PC-3 (cell line): ENCODE measurements at regions not wholly inside any gene's neighbourhood (a gene's known extent, or its start where the extent isn't known, plus 50 kb on each side); places are given as distances from the start of the nearest gene placed in this dataset.

Source experiments
- ATAC-seq: fragments of 200-7000 bp; cut with Tn5 transposase; 2 replicates; pipeline ENCODE4 v1.9.1; 2020; ENCODE audit warnings: mild to moderate bottlenecking, moderate library complexity
- BruUV-seq: library from RNA; stranded (reverse); fragments of 400-500 nt; replicated peaks from 2 replicates; lab custom pipeline; 2021; lab: Mats Ljungman, UMichigan
- CTCF ChIA-PET: fragments of 300-600 bp; sonication (Branson Sonifier 250); formaldehyde crosslinking; loops from one replicate; lab custom pipeline; 2022; ENCODE audit warnings: antibody characterized with exemption; lab: Charles Lee
- POLR2A ChIA-PET: fragments of 300-600 bp; sonication (Branson Sonifier 250); formaldehyde crosslinking; loops from one replicate; lab custom pipeline; 2022; ENCODE audit warnings: antibody characterized with exemption; ENCODE audit not compliant: unreplicated experiment; lab: Charles Lee
- DNase-seq: peaks from one replicate; pipeline ENCODE4 v3.0.0-alpha.2; 2015
- H2AFZ ChIP-seq: fragments of 300-600 bp; sonication (generic); 2 replicates; pipeline ENCODE4 v1.6.0; 2016; ENCODE audit warnings: antibody characterized with exemption, low read length
- H3F3A ChIP-seq: fragments of 300-600 bp; sonication (generic); one replicate; pipeline ENCODE4 v1.6.0; 2017; ENCODE audit warnings: antibody characterized with exemption, low read length, control low read depth, mild to moderate bottlenecking; ENCODE audit not compliant: unreplicated experiment
- H3K27ac ChIP-seq: fragments of 300-600 bp; sonication (generic); 2 replicates; pipeline ENCODE4 v1.5.1; 2016; ENCODE audit warnings: mild to moderate bottlenecking, low read length
- H3K27me3 ChIP-seq: fragments of 300-600 bp; sonication (generic); 2 replicates; pipeline ENCODE4 v1.6.1; 2016; ENCODE audit warnings: low read length, mixed read lengths
- H3K36me3 ChIP-seq: fragments of 300-600 bp; sonication (generic); 2 replicates; pipeline ENCODE4 v1.6.1; 2016; ENCODE audit warnings: low read depth, mixed run types, low read length, mixed read lengths
- H3K4me1 ChIP-seq: fragments of 300-600 bp; sonication (generic); 2 replicates; pipeline ENCODE4 v1.5.1; 2016; ENCODE audit warnings: low read length; ENCODE audit not compliant: insufficient read depth
- H3K4me2 ChIP-seq: fragments of 300-600 bp; sonication (generic); 2 replicates; pipeline ENCODE4 v1.6.0; 2016; ENCODE audit warnings: low read length
- H3K4me3 ChIP-seq: fragments of 300-600 bp; sonication (generic); 2 replicates; pipeline ENCODE4 v1.5.1; 2016; ENCODE audit warnings: mild to moderate bottlenecking, low read length, mixed read lengths
- H3K79me2 ChIP-seq: fragments of 300-600 bp; sonication (generic); 2 replicates; pipeline ENCODE4 v1.6.1; 2017; ENCODE audit warnings: low read length, mixed read lengths
- H3K9ac ChIP-seq: fragments of 300-600 bp; sonication (generic); 2 replicates; pipeline ENCODE4 v1.6.0; 2016; ENCODE audit warnings: mild to moderate bottlenecking, low read length
- H3K9me2 ChIP-seq: fragments of 300-600 bp; sonication (generic); replicated peaks from 2 replicates; pipeline ENCODE4 v1.6.1; 2016; ENCODE audit warnings: mixed run types, low read length, mixed read lengths
- H3K9me3 ChIP-seq: fragments of 300-600 bp; sonication (generic); 2 replicates; pipeline ENCODE4 v1.6.1; 2016; ENCODE audit warnings: low read length, mixed read lengths
- H4K20me1 ChIP-seq: fragments of 300-600 bp; sonication (generic); 2 replicates; pipeline ENCODE4 v1.6.1; 2016; ENCODE audit warnings: low read length, mixed read lengths
- EZH2 ChIP-seq: fragments of 300-600 bp; sonication (generic); IDR thresholded peaks from one replicate; pipeline ENCODE4 v1.6.1; 2017; ENCODE audit warnings: antibody characterized with exemption, mild to moderate bottlenecking, low read length; ENCODE audit not compliant: unreplicated experiment
- EZH2phosphoT487 ChIP-seq: fragments of 300-600 bp; sonication (generic); IDR thresholded peaks from 2 replicates; pipeline ENCODE4 v1.6.1; 2018; ENCODE audit warnings: mild to moderate bottlenecking, antibody characterized with exemption, low read length, borderline replicate concordance
- intact Hi-C: fragments of 100-400 bp; cut with micrococcal nuclease; formaldehyde crosslinking; loops from 2 replicates; pipeline ENCODE4 v1.9.0; 2023
- TF ChIP-seq, protein P1 (sequence below): fragments of 300-600 bp; sonication (generic); conservative IDR thresholded peaks from 2 replicates; pipeline ENCODE4 v1.5.1; 2017; ENCODE audit warnings: antibody characterized with exemption, low read depth, mild to moderate bottlenecking, low read length

DNA sequence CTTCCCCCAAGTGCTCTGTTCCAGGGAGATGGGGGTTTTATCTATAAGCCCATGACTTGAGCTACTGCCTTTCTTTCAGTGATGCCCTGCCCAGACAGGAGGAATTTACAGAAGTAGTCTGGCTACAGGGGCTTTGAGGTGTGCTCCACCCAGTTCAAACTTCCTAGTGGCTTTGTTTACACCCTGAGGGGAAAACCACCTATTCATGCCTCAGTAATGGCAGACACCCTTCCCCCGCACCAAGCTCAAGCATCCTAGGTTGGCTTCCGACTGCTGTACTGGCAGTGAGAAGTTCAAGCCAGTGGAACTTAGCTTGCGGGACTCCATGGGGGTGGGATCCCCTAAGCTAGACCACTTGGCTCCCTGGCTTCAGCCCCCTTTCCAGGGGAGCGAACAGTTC is 154.6 kb downstream of the IZUMO3 start:
- Histone ChIP-seq H3K4me3 (no peak overlapping the region), H3K9me3 (no peaks in the 10 kb centered on the region), H3K9me2 (no peaks in the 10 kb centered on the region), H3K79me2 (no peaks in the 10 kb centered on the region), H3K4me1 (no peaks in the 10 kb centered on the region), H3K27me3 (no peaks in the 10 kb centered on the region), H2AFZ (no peak overlapping the region), H3F3A (no peaks in the 10 kb centered on the region), H3K9ac (no peak overlapping the region), H3K27ac (no peak overlapping the region), H4K20me1 (no peaks in the 10 kb centered on the region), H3K4me2 (no peak overlapping the region), H3K36me3 (no peaks in the 10 kb centered on the region)
- TF ChIP-seq, protein P1, sequence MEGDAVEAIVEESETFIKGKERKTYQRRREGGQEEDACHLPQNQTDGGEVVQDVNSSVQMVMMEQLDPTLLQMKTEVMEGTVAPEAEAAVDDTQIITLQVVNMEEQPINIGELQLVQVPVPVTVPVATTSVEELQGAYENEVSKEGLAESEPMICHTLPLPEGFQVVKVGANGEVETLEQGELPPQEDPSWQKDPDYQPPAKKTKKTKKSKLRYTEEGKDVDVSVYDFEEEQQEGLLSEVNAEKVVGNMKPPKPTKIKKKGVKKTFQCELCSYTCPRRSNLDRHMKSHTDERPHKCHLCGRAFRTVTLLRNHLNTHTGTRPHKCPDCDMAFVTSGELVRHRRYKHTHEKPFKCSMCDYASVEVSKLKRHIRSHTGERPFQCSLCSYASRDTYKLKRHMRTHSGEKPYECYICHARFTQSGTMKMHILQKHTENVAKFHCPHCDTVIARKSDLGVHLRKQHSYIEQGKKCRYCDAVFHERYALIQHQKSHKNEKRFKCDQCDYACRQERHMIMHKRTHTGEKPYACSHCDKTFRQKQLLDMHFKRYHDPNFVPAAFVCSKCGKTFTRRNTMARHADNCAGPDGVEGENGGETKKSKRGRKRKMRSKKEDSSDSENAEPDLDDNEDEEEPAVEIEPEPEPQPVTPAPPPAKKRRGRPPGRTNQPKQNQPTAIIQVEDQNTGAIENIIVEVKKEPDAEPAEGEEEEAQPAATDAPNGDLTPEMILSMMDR, result no peak
- TF ChIP-seq EZH2phosphoT487, result no peak
- no peak for TF ChIP-seq EZH2
- BruUV-seq, result no TSS peak
- ChIA-PET POLR2A (interaction anchor here (0.6 kb wide), 1 partner anchor 1708 kb away, joined by 4 read pairs; no protein-coding TSS in a partner anchor), CTCF (no interaction called here)
- DNase-seq, result no peak
- ATAC-seq, result no peak
- intact Hi-C loops, result no loop called here

DNA sequence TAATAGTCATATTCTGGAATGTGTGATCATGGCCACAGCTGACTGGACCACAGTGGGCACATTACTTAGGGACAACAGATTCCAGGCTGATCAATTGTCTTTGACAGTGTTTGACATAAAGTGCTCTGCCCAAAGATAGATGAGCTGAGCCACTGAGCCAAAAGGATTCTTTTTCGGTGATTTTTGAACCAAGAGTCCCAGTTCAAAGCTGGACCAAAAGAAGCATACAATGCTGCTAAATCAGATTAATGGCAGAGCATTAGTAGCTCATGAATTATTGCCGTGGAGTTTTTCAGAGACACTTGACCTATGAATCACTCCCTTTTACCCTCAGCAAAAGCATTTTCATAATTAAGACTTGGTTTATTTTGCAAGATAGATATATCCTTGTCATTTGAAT is 160.6 kb downstream of the IZUMO3 start:
- Histone ChIP-seq H3K36me3 (no peaks in the 10 kb centered on the region), H3K79me2 (no peaks in the 10 kb centered on the region), H3K9me3 (no peaks in the 10 kb centered on the region), H3F3A (no peaks in the 10 kb centered on the region), H3K4me2 (no peak overlapping the region), H2AFZ (no peak overlapping the region), H3K4me3 (no peak overlapping the region), H3K9ac (no peak overlapping the region), H3K4me1 (no peaks in the 10 kb centered on the region), H3K27ac (no peak overlapping the region), H3K27me3 (no peaks in the 10 kb centered on the region), H3K9me2 (no peaks in the 10 kb centered on the region), H4K20me1 (no peaks in the 10 kb centered on the region)
- DNase-seq (no peak), ATAC-seq (no peak)
- POLR2A ChIA-PET, result no interaction called here
- intact Hi-C loops, result no loop called here
- CTCF ChIA-PET, result no interaction called here
- BruUV-seq, result no TSS peak
- TF ChIP-seq EZH2phosphoT487 (no peak), EZH2 (no peak)
- TF ChIP-seq, protein P1, result no peak

DNA sequence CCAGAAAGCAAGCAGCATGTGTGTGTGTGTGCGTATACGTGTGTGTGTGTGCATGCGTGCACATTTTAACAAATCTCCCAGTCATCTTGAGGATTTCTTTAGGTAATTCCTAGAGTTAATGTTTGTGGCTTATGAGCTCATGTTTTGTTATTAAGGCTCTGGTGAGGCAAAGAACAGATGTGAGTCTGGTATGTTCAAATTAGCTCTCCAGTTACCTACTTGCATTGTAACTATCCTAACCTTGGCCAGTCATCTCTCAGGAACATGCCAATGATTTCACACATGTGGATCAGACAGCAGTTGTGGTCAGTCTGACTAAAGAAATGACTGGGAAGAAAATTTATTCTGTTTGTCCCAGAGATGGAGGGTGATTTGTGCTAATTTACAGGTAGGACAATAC is 163.1 kb downstream of the IZUMO3 start:
- H3K4me1 ChIP-seq, result no peaks in the 10 kb centered on the region
- no peaks in the 10 kb centered on the region for H3K79me2 ChIP-seq
- no peak for ATAC-seq
- H2AFZ ChIP-seq, result no peak overlapping the region
- intact Hi-C loops, result no loop called here
- no peak overlapping the region for H3K9ac ChIP-seq
- no peaks in the 10 kb centered on the region for H3K36me3 ChIP-seq
- no peaks in the 10 kb centered on the region for H4K20me1 ChIP-seq
- no peak overlapping the region for H3K4me2 ChIP-seq
- POLR2A ChIA-PET, result interaction anchor here (0.6 kb wide), 1 partner anchor 29 kb away, joined by 3 read pairs; no protein-coding TSS in a partner anchor
- BruUV-seq, result no TSS peak
- H3K9me3 ChIP-seq, result no peaks in the 10 kb centered on the region
- no peaks in the 10 kb centered on the region for H3K9me2 ChIP-seq
- TF ChIP-seq EZH2, result no peak
- TF ChIP-seq, protein P1, result no peak
- TF ChIP-seq EZH2phosphoT487, result no peak
- H3K4me3 ChIP-seq, result no peak overlapping the region
- CTCF ChIA-PET, result no interaction called here
- DNase-seq, result no peak
- no peak overlapping the region for H3K27ac ChIP-seq
- no peaks in the 10 kb centered on the region for H3K27me3 ChIP-seq
- H3F3A ChIP-seq, result no peaks in the 10 kb centered on the region
